Right lobe of liver (tissue), 6 donors: ENCODE measurements at regions not wholly inside any gene's neighbourhood (a gene's known extent, or its start where the extent isn't known, plus 50 kb on each side); places are given as distances from the start of the nearest gene placed in this dataset.

Source experiments
- ATAC-seq, 4 donors: fragments of 200-7000 bp; cut with Tn5 transposase; one replicate each; pipeline ENCODE4 v1.9.1; 2020; ENCODE audit warnings: mild to moderate bottlenecking in 4 of 4, moderate library complexity in 4 of 4
- DNase-seq, 3 donors: peaks; one replicate each; pipeline ENCODE4 v3.0.0-alpha.2; 2020
- H3K27ac ChIP-seq, 3 donors: fragments of 200-600 bp; one replicate each; pipeline ENCODE4 v1.8.0; 2022
- H3K27me3 ChIP-seq, 2 donors: fragments of 200-600 bp; one replicate each; pipeline ENCODE4 v1.8.0; 2022
- H3K36me3 ChIP-seq, 4 donors: fragments of 200-600 bp; sonication (generic) in 1 of 4; one replicate each; pipeline versions ENCODE4 v1.5.1 to v1.8.0; 2017 to 2022; ENCODE audit warnings: control low read depth in 1 of 4
- H3K4me1 ChIP-seq, 4 donors: fragments of 200-600 bp; sonication (generic) in 1 of 4; one replicate each; pipeline versions ENCODE4 v1.5.1 to v1.8.0; 2017 to 2022; ENCODE audit warnings: control low read depth in 1 of 4
- H3K4me3 ChIP-seq, 3 donors: fragments of 200-600 bp; one replicate each; pipeline ENCODE4 v1.8.0; 2022
- H3K9me3 ChIP-seq, 4 donors: fragments of 200-600 bp; sonication (generic) in 1 of 4; one replicate each; pipeline versions ENCODE4 v1.5.1 to v1.8.0; 2017 to 2022; ENCODE audit warnings: control low read depth in 1 of 4
- CTCF ChIP-seq, 4 donors: fragments of 200-600 bp in 3 of 4; fragments of 450-650 bp in 1 of 4; IDR thresholded peaks; one replicate each; pipeline versions ENCODE4 v1.5.1 to v1.8.0; 2016 to 2022; ENCODE audit warnings: antibody characterized with exemption in 4 of 4, mild to moderate bottlenecking in 2 of 4
- POLR2A ChIP-seq: fragments of 450-650 bp; IDR thresholded peaks from one replicate; pipeline ENCODE4 v1.6.1; 2017; ENCODE audit warnings: antibody characterized with exemption, mild to moderate bottlenecking
- WGBS: methylation state at CpG from one replicate; pipeline ENCODE4 v1.1.6; 2018; ENCODE audit warnings: low coverage, low lambda C conversion rate; ENCODE audit not compliant: insufficient coverage; ENCODE audit errors: missing lambda C conversion rate; 5-methylcytosine and 5-hydroxymethylcytosine counted together
- intact Hi-C, 2 donors: fragments of 100-400 bp; cut with DNase I; formaldehyde crosslinking; loops; one replicate each; pipeline versions ENCODE4 v1.11.2 to v1.14.1; 2022
- donor health status: DM: no; HTN: yes; CAD: no.
- donor health status: DM: no; HTN: no; CAD: no.
- donor health status: DM: no; HTN: no; CAD: no.
- donor health status: DM: no; HTN: yes; CAD: no.
- donor health status: DM: no; HTN: yes; CAD: no.

- intact Hi-C loops, result no loop called here
- DNase-seq, result no peak
- WGBS, result 45% methylated on average over 8 of the region's 8 CpGs
- Histone ChIP-seq H3K4me3 (no peak overlapping the region), H3K9me3 (no peaks in the 10 kb centered on the region), H3K27ac (no peak overlapping the region), H3K4me1 (no peaks in the 10 kb centered on the region), H3K36me3 (no peaks in the 10 kb centered on the region), H3K27me3 (no peaks in the 10 kb centered on the region)
- TF ChIP-seq CTCF (IDR thresholded peaks at IDR 0.05) (no peak), POLR2A (no peak)
- peak in 1 of 4 donors; percentile 78 for ATAC-seq
Measured at GRCh38 chr1:214957330-214958137, 125.0 kb upstream of the KCNK2 start.

GRCh38 chr1:214958486-214958885 is 124.1 kb upstream of the KCNK2 start:
- no peaks in the 10 kb centered on the region for H3K27me3 ChIP-seq

GRCh38 chr1:214966346-214966745 is 116.2 kb upstream of the KCNK2 start:
- no CpG with 5 or more reads among the region's 3 CpGs for WGBS
- Histone ChIP-seq H3K36me3 (no peaks in the 10 kb centered on the region), H3K9me3 (no peaks in the 10 kb centered on the region), H3K4me3 (no peak overlapping the region), H3K27me3 (no peaks in the 10 kb centered on the region), H3K4me1 (no peaks in the 10 kb centered on the region), H3K27ac (no peak overlapping the region)
- DNase-seq (no peak), ATAC-seq (no peak)
- TF ChIP-seq CTCF (IDR thresholded peaks at IDR 0.05) (no peak), POLR2A (no peak)
- intact Hi-C loops, result no loop called here

More at GRCh38 chr1:214958486-214958885, 124.1 kb upstream of the KCNK2 start:
- Histone ChIP-seq H3K4me1 (no peaks in the 10 kb centered on the region), H3K9me3 (no peaks in the 10 kb centered on the region), H3K4me3 (no peak overlapping the region), H3K36me3 (no peaks in the 10 kb centered on the region), H3K27ac (no peak overlapping the region)
- no peak for TF ChIP-seq CTCF (IDR thresholded peaks at IDR 0.05)
- TF ChIP-seq POLR2A, result no peak
- no peak for ATAC-seq
- DNase-seq, result no peak
- 57% methylated on average over 2 of the region's 2 CpGs for WGBS
- intact Hi-C loops, result no loop called here

- DNase-seq (no peak), ATAC-seq (no peak)
- 65% methylated on average over 5 of the region's 5 CpGs for WGBS
- H3K4me3 ChIP-seq, result no peak overlapping the region
- intact Hi-C loops, result no loop called here
- no peaks in the 10 kb centered on the region for H3K27me3 ChIP-seq
- no peak for TF ChIP-seq POLR2A
- TF ChIP-seq CTCF (IDR thresholded peaks at IDR 0.05), result no peak
- H3K27ac ChIP-seq, result no peak overlapping the region
- no peaks in the 10 kb centered on the region for H3K36me3 ChIP-seq
- no peaks in the 10 kb centered on the region for H3K9me3 ChIP-seq
- no peaks in the 10 kb centered on the region for H3K4me1 ChIP-seq
Measured at GRCh38 chr1:214967865-214968575, 114.5 kb upstream of the KCNK2 start.
